Naive thymus-derived CD4-positive, alpha-beta T cell (primary cell): ENCODE measurements at regions not wholly inside any gene's neighbourhood (a gene's known extent, or its start where the extent isn't known, plus 50 kb on each side); places are given as distances from the start of the nearest gene placed in this dataset.

Experiments used
- ATAC-seq: fragments of 150-1000 bp; cut with Tn5 transposase; 2 replicates; pipeline ENCODE4 v1.10.0; 2021; ENCODE audit warnings: mild to moderate bottlenecking, moderate library complexity
- CTCF ChIA-PET: fragments of 350-600 bp; sonication (Branson Sonifier 250); formaldehyde crosslinking; loops from one replicate; lab custom pipeline; 2021; ENCODE audit warnings: antibody characterized with exemption; lab: Charles Lee
- POLR2A ChIA-PET: fragments of 350-600 bp; sonication (Branson Sonifier 250); formaldehyde crosslinking; loops from one replicate; lab custom pipeline; 2021; ENCODE audit warnings: antibody characterized with exemption, inconsistent platforms; lab: Charles Lee
- DNase-seq, 9 donors: peaks; one replicate each; pipeline versions ENCODE4 v3.0.0 to v3.0.0-alpha.2; 2020 to 2022; ENCODE audit warnings: mixed read lengths in 1 of 9
- H3K27ac ChIP-seq: one replicate; pipeline ENCODE4 v1.7.0; 2013; ENCODE audit warnings: mild to moderate bottlenecking, low read depth, low read length, moderate library complexity
- H3K27me3 ChIP-seq, 2 donors: one replicate each; pipeline ENCODE4 v1.7.0; 2013; ENCODE audit warnings: low read length in 2 of 2, mild to moderate bottlenecking in 2 of 2, moderate library complexity in 2 of 2; ENCODE audit not compliant: control insufficient read depth in 2 of 2, insufficient read depth in 2 of 2
- H3K36me3 ChIP-seq, 3 experiments: 1 replicate in 2 of 3; 2 replicates in 1 of 3; pipeline ENCODE4 v1.7.0; 2013; ENCODE audit warnings: low read length in 3 of 3, mild to moderate bottlenecking in 3 of 3, moderate library complexity in 1 of 3; ENCODE audit not compliant: insufficient read depth in 3 of 3, control insufficient read depth in 2 of 3
- H3K4me1 ChIP-seq, 2 donors: one replicate each; pipeline ENCODE4 v1.7.0; 2013; ENCODE audit warnings: low read length in 2 of 2, mild to moderate bottlenecking in 2 of 2, moderate library complexity in 1 of 2; ENCODE audit not compliant: control insufficient read depth in 2 of 2, insufficient read depth in 2 of 2
- H3K4me3 ChIP-seq: 2 replicates; pipeline ENCODE4 v1.7.0; 2013; ENCODE audit warnings: mild to moderate bottlenecking, low read length
- H3K9me3 ChIP-seq, 3 experiments: 1 replicate in 2 of 3; 2 replicates in 1 of 3; pipeline ENCODE4 v1.7.0; 2013; ENCODE audit warnings: low read length in 3 of 3; ENCODE audit not compliant: control insufficient read depth in 2 of 3
- H3K27ac Mint-ChIP-seq, 9 donors: one replicate each; pipeline ENCODE4 v1.8.0; 2020 to 2022; ENCODE audit warnings: mixed read lengths in 9 of 9, mild to moderate bottlenecking in 8 of 9, moderate library complexity in 5 of 9, inconsistent platforms in 2 of 9
- H3K27me3 Mint-ChIP-seq, 5 donors: one replicate each; pipeline ENCODE4 v1.8.0; 2021 to 2022; ENCODE audit warnings: mixed read lengths in 5 of 5, mild to moderate bottlenecking in 1 of 5
- H3K36me3 Mint-ChIP-seq, 5 donors: one replicate each; pipeline ENCODE4 v1.8.0; 2020 to 2022; ENCODE audit warnings: mixed read lengths in 5 of 5, mild to moderate bottlenecking in 3 of 5, inconsistent platforms in 1 of 5
- H3K4me1 Mint-ChIP-seq, 7 donors: one replicate each; pipeline ENCODE4 v1.8.0; 2020 to 2022; ENCODE audit warnings: mixed read lengths in 7 of 7, mild to moderate bottlenecking in 3 of 7, inconsistent platforms in 1 of 7
- H3K4me3 Mint-ChIP-seq, 10 donors: one replicate each; pipeline ENCODE4 v1.8.0; 2020 to 2022; ENCODE audit warnings: mild to moderate bottlenecking in 10 of 10, mixed read lengths in 10 of 10, moderate library complexity in 6 of 10, inconsistent platforms in 2 of 10
- H3K9me3 Mint-ChIP-seq, 11 donors: one replicate each; pipeline ENCODE4 v1.8.0; 2020 to 2022; ENCODE audit warnings: mixed read lengths in 11 of 11, mild to moderate bottlenecking in 4 of 11, inconsistent platforms in 1 of 11, moderate library complexity in 1 of 11
- intact Hi-C, 2 donors: fragments of 100-400 bp; cut with micrococcal nuclease; formaldehyde crosslinking; loops; one replicate each; pipeline ENCODE4 v1.15.1; 2023

GRCh38 chr7:41508755-41509154 is 194.1 kb downstream of the INHBA start:
- H3K27me3 Mint-ChIP-seq, result no peaks in the 10 kb centered on the region
- DNase-seq, result no peak
- no peak for ATAC-seq
- no peak overlapping the region for H3K27ac ChIP-seq
- H3K9me3 Mint-ChIP-seq, result peaks cover 0 to 24% (median 8%) of the 10 kb centered on the region in 11 donors
- CTCF ChIA-PET, result no interaction called here
- no peaks in the 10 kb centered on the region for H3K36me3 ChIP-seq
- no peaks in the 10 kb centered on the region for H3K4me1 ChIP-seq
- no peaks in the 10 kb centered on the region for H3K27me3 ChIP-seq
- no peak overlapping the region for H3K27ac Mint-ChIP-seq
- H3K36me3 Mint-ChIP-seq, result peaks cover 0 to 5% (median 0%) of the 10 kb centered on the region in 5 donors
- H3K4me1 Mint-ChIP-seq, result no peaks in the 10 kb centered on the region
- no peak overlapping the region for H3K4me3 Mint-ChIP-seq
- H3K9me3 ChIP-seq, result no peaks in the 10 kb centered on the region
- POLR2A ChIA-PET, result no interaction called here
- no peak overlapping the region for H3K4me3 ChIP-seq
- intact Hi-C loops, result no loop called here

GRCh38 chr7:41507686-41508268 is 195.1 kb downstream of the INHBA start:
- intact Hi-C loops, result no loop called here
- no peak overlapping the region for H3K4me3 Mint-ChIP-seq
- ChIA-PET CTCF (no interaction called here), POLR2A (no interaction called here)
- no peaks in the 10 kb centered on the region for H3K27me3 ChIP-seq
- H3K27ac ChIP-seq, result no peak overlapping the region
- no peaks in the 10 kb centered on the region for H3K36me3 ChIP-seq
- no peaks in the 10 kb centered on the region for H3K27me3 Mint-ChIP-seq
- H3K4me3 ChIP-seq, result no peak overlapping the region
- H3K27ac Mint-ChIP-seq, result no peak overlapping the region
- ATAC-seq (no peak), DNase-seq (no peak)
- H3K4me1 ChIP-seq, result no peaks in the 10 kb centered on the region
- peaks cover 0 to 5% (median 0%) of the 10 kb centered on the region in 5 donors for H3K36me3 Mint-ChIP-seq
- H3K9me3 Mint-ChIP-seq, result peaks cover 0 to 24% (median 8%) of the 10 kb centered on the region in 11 donors
- no peaks in the 10 kb centered on the region for H3K4me1 Mint-ChIP-seq
- no peaks in the 10 kb centered on the region for H3K9me3 ChIP-seq

GRCh38 chr7:41504214-41504980 is 198.5 kb downstream of the INHBA start:
- CTCF ChIA-PET, result no interaction called here

GRCh38 chr7:41503438-41503837 is 199.5 kb downstream of the INHBA start:
- Histone ChIP-seq H3K36me3 (no peaks in the 10 kb centered on the region), H3K4me3 (no peak overlapping the region), H3K4me1 (no peaks in the 10 kb centered on the region), H3K27me3 (no peaks in the 10 kb centered on the region), H3K27ac (no peak overlapping the region), H3K9me3 (no peaks in the 10 kb centered on the region)
- no peak overlapping the region for H3K4me3 Mint-ChIP-seq
- ChIA-PET CTCF (no interaction called here), POLR2A (no interaction called here)
- DNase-seq (no peak), ATAC-seq (no peak)
- H3K4me1 Mint-ChIP-seq, result no peaks in the 10 kb centered on the region
- no peaks in the 10 kb centered on the region for H3K36me3 Mint-ChIP-seq
- intact Hi-C loops, result no loop called here
- no peak overlapping the region for H3K27ac Mint-ChIP-seq
- H3K27me3 Mint-ChIP-seq, result no peaks in the 10 kb centered on the region
- peaks cover 0 to 17% (median 4%) of the 10 kb centered on the region in 11 donors for H3K9me3 Mint-ChIP-seq

More at GRCh38 chr7:41504214-41504980, 198.5 kb downstream of the INHBA start:
- Histone ChIP-seq H3K27ac (no peak overlapping the region), H3K4me1 (no peaks in the 10 kb centered on the region), H3K4me3 (no peak overlapping the region), H3K27me3 (no peaks in the 10 kb centered on the region), H3K9me3 (no peaks in the 10 kb centered on the region), H3K36me3 (no peaks in the 10 kb centered on the region)
- no peak overlapping the region for H3K4me3 Mint-ChIP-seq
- H3K27ac Mint-ChIP-seq, result no peak overlapping the region
- intact Hi-C loops, result no loop called here
- DNase-seq, result no peak
- H3K27me3 Mint-ChIP-seq, result no peaks in the 10 kb centered on the region
- POLR2A ChIA-PET, result no interaction called here
- H3K4me1 Mint-ChIP-seq, result no peaks in the 10 kb centered on the region
- no peak for ATAC-seq
- H3K9me3 Mint-ChIP-seq, result peaks cover 0 to 17% (median 3%) of the 10 kb centered on the region in 11 donors
- H3K36me3 Mint-ChIP-seq, result no peaks in the 10 kb centered on the region

- Histone ChIP-seq H3K4me1 (no peaks in the 10 kb centered on the region), H3K4me3 (no peak overlapping the region), H3K36me3 (no peaks in the 10 kb centered on the region), H3K27me3 (no peaks in the 10 kb centered on the region), H3K9me3 (no peaks in the 10 kb centered on the region), H3K27ac (no peak overlapping the region)
- Mint-ChIP-seq H3K4me3 (no peak overlapping the region), H3K4me1 (no peaks in the 10 kb centered on the region), H3K27me3 (no peaks in the 10 kb centered on the region), H3K27ac (no peak overlapping the region), H3K36me3 (no peaks in the 10 kb centered on the region), H3K9me3 (peaks cover 0 to 17% (median 3%) of the 10 kb centered on the region in 11 donors)
- ChIA-PET POLR2A (no interaction called here), CTCF (no interaction called here)
- intact Hi-C loops, result no loop called here
- DNase-seq (no peak), ATAC-seq (no peak)
These were observed 201.4 kb downstream of the INHBA start for GRCh38 chr7:41501466-41501865.

- H3K4me3 Mint-ChIP-seq, result no peak overlapping the region
These were observed 201.9 kb downstream of the INHBA start for GRCh38 chr7:41501006-41501405.

GRCh38 chr7:41492603-41493002 is 210.3 kb downstream of the INHBA start:
- no peaks in the 10 kb centered on the region for H3K9me3 ChIP-seq
- ATAC-seq (no peak), DNase-seq (no peak)
- no peaks in the 10 kb centered on the region for H3K27me3 Mint-ChIP-seq
- POLR2A ChIA-PET, result no interaction called here
- no peak overlapping the region for H3K4me3 Mint-ChIP-seq
- CTCF ChIA-PET, result no interaction called here
- H3K4me1 ChIP-seq, result no peaks in the 10 kb centered on the region
- no peak overlapping the region for H3K4me3 ChIP-seq
- no peak overlapping the region for H3K27ac Mint-ChIP-seq
- H3K9me3 Mint-ChIP-seq, result peaks cover 0 to 2% (median 0%) of the 10 kb centered on the region in 11 donors
- H3K36me3 ChIP-seq, result no peaks in the 10 kb centered on the region
- no peaks in the 10 kb centered on the region for H3K4me1 Mint-ChIP-seq
- H3K27ac ChIP-seq, result no peak overlapping the region
- no peaks in the 10 kb centered on the region for H3K36me3 Mint-ChIP-seq
- intact Hi-C loops, result no loop called here
- no peaks in the 10 kb centered on the region for H3K27me3 ChIP-seq

More at GRCh38 chr7:41501006-41501405, 201.9 kb downstream of the INHBA start:
- Mint-ChIP-seq H3K36me3 (no peaks in the 10 kb centered on the region), H3K27me3 (no peaks in the 10 kb centered on the region), H3K4me1 (no peaks in the 10 kb centered on the region), H3K27ac (no peak overlapping the region), H3K9me3 (peaks cover 0 to 16% (median 3%) of the 10 kb centered on the region in 11 donors)
- no peaks in the 10 kb centered on the region for H3K27me3 ChIP-seq
- POLR2A ChIA-PET, result no interaction called here
- no peaks in the 10 kb centered on the region for H3K36me3 ChIP-seq
- no peaks in the 10 kb centered on the region for H3K9me3 ChIP-seq
- CTCF ChIA-PET, result no interaction called here
- intact Hi-C loops, result no loop called here
- DNase-seq, result no peak
- no peak overlapping the region for H3K27ac ChIP-seq
- no peaks in the 10 kb centered on the region for H3K4me1 ChIP-seq
- H3K4me3 ChIP-seq, result no peak overlapping the region
- no peak for ATAC-seq
